HepG2 (cell line): ENCODE measurements at regions not wholly inside any gene's neighbourhood (a gene's known extent, or its start where the extent isn't known, plus 50 kb on each side); places are given as distances from the start of the nearest gene placed in this dataset.

Source experiments
- ATAC-seq: fragments of 200-7000 bp; cut with Tn5 transposase; 3 replicates; pipeline ENCODE4 v1.9.1; 2020; ENCODE audit warnings: mild to moderate bottlenecking, moderate library complexity
- BruUV-seq: library from RNA; stranded (reverse); fragments of 400-500 nt; replicated peaks from 2 replicates; lab custom pipeline; 2021; lab: Mats Ljungman, UMichigan
- CTCF ChIA-PET: fragments of 300-600 bp; formaldehyde crosslinking; extraction: SDS; loops from one replicate; lab custom pipeline; 2021; ENCODE audit warnings: low total read pairs, inconsistent platforms, low intra/inter-chr PET ratio; lab: Yijun Ruan, JAX
- POLR2A ChIA-PET: fragments of 350-600 bp; sonication (Branson Sonifier 250); formaldehyde crosslinking; loops from one replicate; lab custom pipeline; 2020; ENCODE audit warnings: antibody characterized with exemption, inconsistent platforms; lab: Yijun Ruan, JAX
- DNase-seq: peaks from one replicate; pipeline ENCODE4 v3.0.0-alpha.2; 2015; ENCODE audit warnings: low spot score
- FAIRE-seq: peaks from 3 replicates; lab custom pipeline; 2011; peaks lifted over from hg19 to GRCh38; lab: Jason Lieb, UNC
- H2AFZ ChIP-seq: one replicate; pipeline ENCODE4 v1.6.1; 2011; ENCODE audit warnings: low read length, inconsistent platforms
- H3K27ac ChIP-seq: fragments of 300-600 bp; 3 replicates; pipeline ENCODE4 v1.8.0; 2011; ENCODE audit warnings: mixed run types, mild to moderate bottlenecking, mixed read lengths, low read length, inconsistent platforms; ENCODE audit not compliant: insufficient read depth; ENCODE audit errors: extremely low read length
- H3K27me3 ChIP-seq, 2 experiments: fragments of 200-600 bp in 1 of 2; 2 replicates in 1 of 2; 3 replicates in 1 of 2; pipeline versions ENCODE4 v1.6.0 to v1.8.0; 2011; ENCODE audit warnings: low read length in 2 of 2, mild to moderate bottlenecking in 2 of 2, moderate library complexity in 2 of 2, inconsistent platforms in 1 of 2; ENCODE audit not compliant: insufficient read depth in 2 of 2, control insufficient read depth in 1 of 2
- H3K36me3 ChIP-seq, 2 experiments: fragments of 200-600 bp in 1 of 2; replicated peaks in 1 of 2; 2 replicates in 1 of 2; 3 replicates in 1 of 2; pipeline versions ENCODE4 v1.5.1 to v1.8.0; 2011; ENCODE audit warnings: low read length in 2 of 2, inconsistent platforms in 1 of 2; ENCODE audit not compliant: insufficient read depth in 2 of 2, control insufficient read depth in 1 of 2
- H3K4me1 ChIP-seq: 2 replicates; pipeline ENCODE4 v1.5.1; 2012; ENCODE audit warnings: low read length, inconsistent platforms; ENCODE audit not compliant: insufficient read depth
- H3K4me2 ChIP-seq: 2 replicates; pipeline ENCODE4 v1.6.0; 2011; ENCODE audit warnings: low read depth, low read length, inconsistent platforms
- H3K4me3 ChIP-seq, 3 experiments: fragments of 200-600 bp in 1 of 3; sonication (generic), shearing (Covaris generic) in 1 of 3; replicated peaks in 1 of 3; 2 replicates each; pipeline ENCODE4 v1.5.1; 2011 to 2016; ENCODE audit warnings: low read length in 3 of 3, inconsistent platforms in 2 of 3, low read depth in 2 of 3, mild to moderate bottlenecking in 2 of 3, control low read depth in 1 of 3, mixed read lengths in 1 of 3; ENCODE audit not compliant: insufficient read depth in 1 of 3
- H3K79me2 ChIP-seq: one replicate; pipeline ENCODE4 v1.6.1; 2011; ENCODE audit warnings: low read length, inconsistent platforms; ENCODE audit not compliant: insufficient read depth
- H3K9ac ChIP-seq: 2 replicates; pipeline ENCODE4 v1.6.0; 2011; ENCODE audit warnings: mild to moderate bottlenecking, low read depth, low read length, inconsistent platforms; ENCODE audit not compliant: insufficient read depth
- H3K9me3 ChIP-seq: 2 replicates; pipeline ENCODE4 v1.5.1; 2012; ENCODE audit warnings: mild to moderate bottlenecking, low read length
- H4K20me1 ChIP-seq: 2 replicates; pipeline ENCODE4 v1.6.0; 2011; ENCODE audit warnings: inconsistent platforms, mild to moderate bottlenecking, low read length, moderate library complexity; ENCODE audit not compliant: insufficient read depth
- BCL6 ChIP-seq: IDR thresholded peaks from 2 replicates; pipeline ENCODE4 v1.6.1; 2016; ENCODE audit warnings: missing genetic modification reagents, missing compliant biosample characterization
- FOXO1 ChIP-seq: sonication (generic); formaldehyde crosslinking; IDR thresholded peaks from 2 replicates; pipeline ENCODE4 v1.4.0; 2020; ENCODE audit warnings: missing genetic modification reagents
- HOXA7 ChIP-seq: sonication (generic); formaldehyde crosslinking; IDR thresholded peaks from 2 replicates; pipeline ENCODE4 v1.8.1; 2022; ENCODE audit warnings: mild to moderate bottlenecking, missing genetic modification reagents, moderate library complexity
- MAFK ChIP-seq, 2 experiments: IDR thresholded peaks in 1 of 2; conservative IDR thresholded peaks in 1 of 2; 2 replicates each; pipeline ENCODE4 v1.6.1; 2011; ENCODE audit warnings: improper control_type of control experiment in 2 of 2, low read length in 2 of 2
- NFE2L2 ChIP-seq: fragments of 150-350 bp; IDR thresholded peaks from 2 replicates; pipeline ENCODE4 v1.6.1; 2014; ENCODE audit warnings: low read length
- ZKSCAN1 ChIP-seq: fragments of 150-350 bp; IDR thresholded peaks from 2 replicates; pipeline ENCODE4 v1.6.1; 2014; ENCODE audit warnings: low read length
- ZNF34 ChIP-seq: sonication (generic); formaldehyde crosslinking; IDR thresholded peaks from 2 replicates; pipeline ENCODE4 v1.4.0; 2020; ENCODE audit warnings: mild to moderate bottlenecking, missing genetic modification reagents, borderline replicate concordance
- ZSCAN31 ChIP-seq: sonication (generic); formaldehyde crosslinking; IDR thresholded peaks from 2 replicates; pipeline ENCODE4 v1.5.0; 2020; ENCODE audit warnings: low read depth, mild to moderate bottlenecking, missing genetic modification reagents
- WGBS: methylation state at CpG from one replicate; pipeline ENCODE4 v1.1.6; 2017; ENCODE audit warnings: low lambda C conversion rate; 5-methylcytosine and 5-hydroxymethylcytosine counted together
- in situ Hi-C: cut with HindIII; loops from 2 replicates; pipeline ENCODE4 v1.10.0; 2017; ENCODE audit warnings: low pct_unique_long_range_greater_than_20kb; ENCODE audit not compliant: extremely low pct_ligation_motif_present
- intact Hi-C: fragments of 100-400 bp; cut with micrococcal nuclease; formaldehyde crosslinking; loops from one replicate; pipeline ENCODE4 v1.10.0; 2022; ENCODE audit not compliant: unreplicated experiment

DNA sequence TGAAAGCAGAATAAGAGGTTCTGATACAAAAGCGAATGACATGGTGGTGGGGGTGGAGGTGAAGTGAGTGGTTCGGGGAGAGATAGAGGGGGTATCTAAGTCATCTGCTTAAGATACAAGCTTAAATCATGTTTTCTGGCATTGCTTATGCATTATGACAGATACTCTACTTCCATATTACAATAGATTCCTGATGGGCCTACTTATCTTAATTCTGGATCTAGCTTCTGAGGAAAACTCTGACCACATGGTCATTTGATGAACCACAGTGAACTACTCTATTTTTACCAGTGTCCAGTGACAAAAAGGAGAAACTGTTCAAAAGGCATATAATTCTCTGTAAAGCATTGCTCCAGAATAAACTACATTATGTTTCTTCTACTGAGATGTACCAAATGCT is 673.7 kb upstream of the CCDC54 start:
- ATAC-seq (no peak), FAIRE-seq (no peak), DNase-seq (no peak)
- no peaks in the 10 kb centered on the region for H3K36me3 ChIP-seq
- no peak overlapping the region for H2AFZ ChIP-seq
- H3K4me3 ChIP-seq = no peak overlapping the region
- H4K20me1 ChIP-seq = no peaks in the 10 kb centered on the region
- H3K9ac ChIP-seq = no peak overlapping the region
- no peak overlapping the region for H3K27ac ChIP-seq
- intact Hi-C loops = no loop called here
- H3K4me1 ChIP-seq = no peaks in the 10 kb centered on the region
- ChIA-PET CTCF (no interaction called here), POLR2A (no interaction called here)
- no peaks in the 10 kb centered on the region for H3K9me3 ChIP-seq
- no TSS peak for BruUV-seq
- no peak for TF ChIP-seq ZSCAN31 (CRISPR knock-in tag)
- H3K27me3 ChIP-seq = no peaks in the 10 kb centered on the region
- no peaks in the 10 kb centered on the region for H3K79me2 ChIP-seq
- no peak overlapping the region for H3K4me2 ChIP-seq
- in situ Hi-C loops = no loop called here
- WGBS = 34% methylated on average over 2 of the region's 2 CpGs

DNA sequence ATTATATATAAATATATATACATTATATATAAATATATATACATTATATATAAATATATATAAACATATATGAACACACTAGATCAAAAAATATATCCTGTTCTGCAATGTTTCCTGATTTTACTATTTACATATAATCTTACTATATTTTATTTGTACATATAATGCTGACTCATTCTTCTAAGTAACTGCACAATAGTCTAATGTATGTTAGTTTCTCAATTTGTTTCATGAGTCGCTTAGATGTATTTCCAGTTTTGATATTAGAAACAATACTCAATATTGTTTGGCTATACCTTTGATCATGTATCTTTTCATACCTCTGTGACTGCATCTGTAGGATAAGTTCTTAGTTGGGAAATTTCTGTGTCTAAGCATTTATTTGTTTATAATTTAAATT is 669.9 kb upstream of the CCDC54 start:
- intact Hi-C loops = no loop called here
- no peak overlapping the region for H3K9ac ChIP-seq
- WGBS = 41% methylated on average over 1 of the region's 1 CpG
- H4K20me1 ChIP-seq = no peaks in the 10 kb centered on the region
- H3K27me3 ChIP-seq = no peaks in the 10 kb centered on the region
- ATAC-seq (no peak), FAIRE-seq (no peak)
- H2AFZ ChIP-seq = no peak overlapping the region
- CTCF ChIA-PET = no interaction called here
- no peak overlapping the region for H3K27ac ChIP-seq
- TF ChIP-seq ZNF34 (no peak), NFE2L2 (0 out of 2 replicates have a peak, but pooled peaks have one; percentile 23), FOXO1 (CRISPR knock-in tag) (no peak), HOXA7 (CRISPR knock-in tag) (no peak), BCL6 (CRISPR knock-in tag) (no peak), MAFK (conservative IDR thresholded peaks at IDR 0.05 in 1 of 2, IDR thresholded peaks at IDR 0.05 in 1 of 2; ENCODE audit: low read length in 2 of 2) (peak in 1 of 2 experiments; percentile 43; a peak in 1 of 4 replicates), ZKSCAN1 (no peak)
- TF ChIP-seq, all 625 proteins: peak for 2
- in situ Hi-C loops = no loop called here
- Histone ChIP-seq H3K9me3 (no peaks in the 10 kb centered on the region), H3K79me2 (no peaks in the 10 kb centered on the region), H3K4me3 (no peak overlapping the region), H3K4me2 (no peak overlapping the region), H3K4me1 (no peaks in the 10 kb centered on the region), H3K36me3 (no peaks in the 10 kb centered on the region)
- POLR2A ChIA-PET = no interaction called here
- no TSS peak for BruUV-seq
- DNase-seq = no peak
